ENCODE measurements at regions not wholly inside any gene's neighbourhood (a gene's known extent, or its start where the extent isn't known, plus 50 kb on each side); places are given as distances from the start of the nearest gene placed in this dataset.

DNA sequence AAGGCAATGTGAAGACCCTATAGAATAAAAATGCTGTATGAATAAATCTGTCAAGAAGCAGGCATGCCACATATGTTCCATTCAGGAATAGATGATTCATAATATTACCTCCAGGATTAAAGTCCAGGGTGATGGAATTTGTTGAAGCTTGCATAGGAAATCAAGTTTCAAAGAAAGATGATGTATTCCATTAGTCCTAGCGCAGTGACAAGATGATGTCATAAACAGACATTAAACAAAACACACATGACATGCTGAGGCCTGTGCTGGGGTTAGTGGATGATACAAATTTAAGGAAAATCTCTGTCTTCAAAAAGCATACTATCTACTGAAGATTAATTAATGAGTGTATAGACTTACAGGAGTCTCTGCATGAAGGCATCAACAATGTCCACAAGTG lies 1025.2 kb downstream of the CDH11 start:
- no peak for TF ChIP-seq POLR2AphosphoS5 (IDR thresholded peaks at IDR 0.05; ENCODE audit: insufficient read depth in 1 of 2, low read depth in 1 of 2)
- TF ChIP-seq, protein P1, sequence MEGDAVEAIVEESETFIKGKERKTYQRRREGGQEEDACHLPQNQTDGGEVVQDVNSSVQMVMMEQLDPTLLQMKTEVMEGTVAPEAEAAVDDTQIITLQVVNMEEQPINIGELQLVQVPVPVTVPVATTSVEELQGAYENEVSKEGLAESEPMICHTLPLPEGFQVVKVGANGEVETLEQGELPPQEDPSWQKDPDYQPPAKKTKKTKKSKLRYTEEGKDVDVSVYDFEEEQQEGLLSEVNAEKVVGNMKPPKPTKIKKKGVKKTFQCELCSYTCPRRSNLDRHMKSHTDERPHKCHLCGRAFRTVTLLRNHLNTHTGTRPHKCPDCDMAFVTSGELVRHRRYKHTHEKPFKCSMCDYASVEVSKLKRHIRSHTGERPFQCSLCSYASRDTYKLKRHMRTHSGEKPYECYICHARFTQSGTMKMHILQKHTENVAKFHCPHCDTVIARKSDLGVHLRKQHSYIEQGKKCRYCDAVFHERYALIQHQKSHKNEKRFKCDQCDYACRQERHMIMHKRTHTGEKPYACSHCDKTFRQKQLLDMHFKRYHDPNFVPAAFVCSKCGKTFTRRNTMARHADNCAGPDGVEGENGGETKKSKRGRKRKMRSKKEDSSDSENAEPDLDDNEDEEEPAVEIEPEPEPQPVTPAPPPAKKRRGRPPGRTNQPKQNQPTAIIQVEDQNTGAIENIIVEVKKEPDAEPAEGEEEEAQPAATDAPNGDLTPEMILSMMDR (IDR thresholded peaks at IDR 0.05), result no peak

Measured in vagina (tissue), 2 donors.